Neural cell (in vitro differentiated cells): ENCODE measurements at regions not wholly inside any gene's neighbourhood (a gene's known extent, or its start where the extent isn't known, plus 50 kb on each side); places are given as distances from the start of the nearest gene placed in this dataset.

Experiments used
- CTCF ChIP-seq: fragments of 450-650 bp; IDR thresholded peaks from 2 replicates; pipeline ENCODE4 v1.5.1; 2014; ENCODE audit warnings: antibody characterized with exemption, mild to moderate bottlenecking, moderate library complexity; ENCODE audit not compliant: poor library complexity, severe bottlenecking
- EP300 ChIP-seq: fragments of 450-650 bp; conservative IDR thresholded peaks from 2 replicates; pipeline ENCODE4 v1.6.1; 2014; ENCODE audit warnings: antibody characterized with exemption, mild to moderate bottlenecking, moderate library complexity; ENCODE audit not compliant: poor library complexity, severe bottlenecking
- EZH2 ChIP-seq: fragments of 200-600, 300-800 bp; shearing (Covaris generic), sonication (generic); IDR thresholded peaks from 2 replicates; pipeline ENCODE4 v1.6.1; 2014; ENCODE audit warnings: antibody characterized with exemption, low read length, borderline replicate concordance, mild to moderate bottlenecking; ENCODE audit not compliant: insufficient read depth, poor library complexity, severe bottlenecking
- MXI1 ChIP-seq: fragments of 450-650 bp; conservative IDR thresholded peaks from 2 replicates; pipeline ENCODE4 v1.6.1; 2014; ENCODE audit warnings: antibody characterized with exemption, mild to moderate bottlenecking; ENCODE audit not compliant: poor library complexity, severe bottlenecking
- POLR2AphosphoS5 ChIP-seq: IDR thresholded peaks from 2 replicates; pipeline ENCODE4 v1.6.1; 2012
- REST ChIP-seq: IDR thresholded peaks from 2 replicates; pipeline ENCODE4 v1.6.1; 2012; ENCODE audit warnings: borderline replicate concordance
- SMC3 ChIP-seq: fragments of 450-650 bp; conservative IDR thresholded peaks from 2 replicates; pipeline ENCODE4 v1.6.1; 2014; ENCODE audit warnings: antibody characterized with exemption, mild to moderate bottlenecking, moderate library complexity; ENCODE audit not compliant: poor library complexity
- TAF1 ChIP-seq: IDR thresholded peaks from 2 replicates; pipeline ENCODE4 v1.6.1; 2012; ENCODE audit warnings: low read depth

- TF ChIP-seq POLR2AphosphoS5 (no peak), CTCF (no peak), REST (no peak), EP300 (no peak), EZH2 (no peak), SMC3 (no peak), TAF1 (no peak), MXI1 (no peak)
Measured at GRCh38 chr20:16129411-16129810, 443.8 kb downstream of the KIF16B start.
